ENCODE measurements at regions not wholly inside any gene's neighbourhood (a gene's known extent, or its start where the extent isn't known, plus 50 kb on each side); places are given as distances from the start of the nearest gene placed in this dataset.
"Not testable (repeated sequence)": the region's sequence is repeated elsewhere in the genome, so short reads cannot be mapped to it uniquely, and the experiment has no call there.

DNA sequence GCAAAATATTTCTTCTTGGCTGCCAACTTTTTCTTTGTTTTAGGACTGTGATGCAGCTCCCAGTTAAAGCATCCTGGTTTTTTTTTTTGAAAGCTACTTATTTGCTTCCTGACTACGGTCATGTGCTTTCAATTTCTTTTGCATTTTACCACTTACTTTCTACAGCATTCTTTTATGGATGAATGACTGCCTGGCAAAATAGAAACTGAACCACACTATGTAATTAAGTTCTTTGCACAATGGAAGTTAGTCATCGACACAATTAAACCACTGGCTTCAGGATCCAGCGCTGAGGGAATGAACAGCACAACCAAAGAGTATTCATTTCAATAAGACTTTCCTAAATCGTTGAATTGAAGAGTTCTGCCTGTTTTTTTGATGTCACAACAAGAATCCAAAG lies 82.2 kb upstream of the EPHA3 start:
- WGBS (ENCODE audit: insufficient coverage), result no CpG with 5 or more reads among the region's 4 CpGs
- Histone ChIP-seq H3K4me1 (ENCODE audit: control insufficient read depth, insufficient read depth, low read length) (no peaks in the 10 kb centered on the region), H3K4me3 (ENCODE audit: low read length) (no peak overlapping the region), H3K27me3 (ENCODE audit: control insufficient read depth, insufficient read depth, low read length) (no peaks in the 10 kb centered on the region), H3K9me3 (replicated peaks; ENCODE audit: control insufficient read depth, low read depth, low read length) (no peaks in the 10 kb centered on the region), H3K27ac (ENCODE audit: low read length) (no peak overlapping the region), H3K36me3 (ENCODE audit: control insufficient read depth, insufficient read depth, low read length) (no peaks in the 10 kb centered on the region)
- peak; percentile 22 for DNase-seq

DNA sequence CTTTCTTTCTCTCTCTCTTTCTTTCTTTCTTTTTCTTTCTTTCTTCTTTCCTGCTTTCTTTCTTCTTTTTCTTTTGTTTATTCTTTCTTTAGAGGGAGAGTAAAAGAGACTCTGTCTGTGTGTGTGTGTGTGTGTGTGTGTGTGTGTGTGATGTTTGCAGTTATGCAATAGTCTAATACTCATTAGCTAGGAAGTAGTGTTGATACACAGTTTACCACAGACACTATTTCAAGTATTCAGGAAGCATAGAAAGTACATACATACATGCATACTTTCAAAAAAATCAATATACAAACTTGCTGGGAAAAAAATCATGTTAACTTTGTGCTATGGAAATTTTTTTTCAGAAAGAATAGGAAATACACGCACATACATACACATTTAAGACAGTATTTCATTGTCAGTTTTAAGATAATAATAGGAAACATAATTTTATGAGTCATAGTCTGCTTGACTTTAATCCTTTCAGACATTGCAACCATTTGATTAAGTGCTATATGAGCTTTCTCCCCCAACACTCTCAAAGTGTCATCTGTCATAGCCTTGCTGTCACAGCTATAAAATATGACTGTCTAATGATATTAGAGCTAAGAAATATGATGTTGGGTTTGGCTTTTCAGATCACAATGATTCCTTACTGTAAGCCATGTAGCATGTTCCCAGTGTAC lies 74.9 kb upstream of the EPHA3 start:
- Histone ChIP-seq H3K27me3 (ENCODE audit: control insufficient read depth, insufficient read depth, low read length) (no peaks in the 10 kb centered on the region), H3K4me1 (ENCODE audit: control insufficient read depth, insufficient read depth, low read length) (no peaks in the 10 kb centered on the region), H3K4me3 (ENCODE audit: low read length) (no peak overlapping the region), H3K9me3 (replicated peaks; ENCODE audit: control insufficient read depth, low read depth, low read length) (no peaks in the 10 kb centered on the region), H3K27ac (ENCODE audit: low read length) (no peak overlapping the region), H3K36me3 (ENCODE audit: control insufficient read depth, insufficient read depth, low read length) (no peaks in the 10 kb centered on the region)
- DNase-seq, result no peak
- no CpG with 5 or more reads among the region's 1 CpG for WGBS (ENCODE audit: insufficient coverage)

GRCh38 chr3:89034723-89035122 lies 72.7 kb upstream of the EPHA3 start:
- H3K27ac ChIP-seq (ENCODE audit: low read length); H3K27me3 ChIP-seq (ENCODE audit: control insufficient read depth, insufficient read depth, low read length); H3K4me1 ChIP-seq (ENCODE audit: control insufficient read depth, insufficient read depth, low read length); H3K4me3 ChIP-seq (ENCODE audit: low read length); H3K36me3 ChIP-seq (ENCODE audit: control insufficient read depth, insufficient read depth, low read length); H3K9me3 ChIP-seq (replicated peaks; ENCODE audit: control insufficient read depth, low read depth, low read length); DNase-seq: not testable (repeated sequence)
- WGBS (ENCODE audit: insufficient coverage), result 89% methylated on average over 6 of the region's 6 CpGs

DNA sequence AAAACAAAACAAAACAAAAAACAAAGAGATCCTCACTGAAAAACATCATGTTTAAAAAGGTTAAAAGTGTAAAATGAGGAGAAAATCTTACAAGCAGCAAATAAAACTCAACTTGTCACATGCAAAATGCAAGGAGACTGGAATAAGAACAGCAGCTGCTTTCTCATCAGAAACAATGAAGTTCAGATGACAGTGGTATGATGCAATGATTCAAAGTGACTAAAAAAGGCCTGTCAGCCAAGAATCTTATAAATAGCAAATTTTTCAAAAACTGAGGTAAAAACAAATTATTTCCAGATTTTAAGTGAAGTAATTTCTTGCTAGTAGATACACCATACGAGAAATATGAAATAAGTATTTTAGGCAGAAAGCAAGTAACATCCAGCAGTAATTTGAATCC lies 68.6 kb upstream of the EPHA3 start:
- DNase-seq, result no peak
- no peak overlapping the region for H3K4me3 ChIP-seq (ENCODE audit: low read length)
- H3K36me3 ChIP-seq (ENCODE audit: control insufficient read depth, insufficient read depth, low read length), result no peaks in the 10 kb centered on the region
- no peaks in the 10 kb centered on the region for H3K4me1 ChIP-seq (ENCODE audit: control insufficient read depth, insufficient read depth, low read length)
- no CpG with 5 or more reads among the region's 1 CpG for WGBS (ENCODE audit: insufficient coverage)
- H3K9me3 ChIP-seq (replicated peaks; ENCODE audit: control insufficient read depth, low read depth, low read length), result no peaks in the 10 kb centered on the region
- no peak overlapping the region for H3K27ac ChIP-seq (ENCODE audit: low read length)
- H3K27me3 ChIP-seq (ENCODE audit: control insufficient read depth, insufficient read depth, low read length), result no peaks in the 10 kb centered on the region

GRCh38 chr3:89042236-89042835 lies 65.1 kb upstream of the EPHA3 start:
- no peaks in the 10 kb centered on the region for H3K9me3 ChIP-seq (replicated peaks; ENCODE audit: control insufficient read depth, low read depth, low read length)
- H3K36me3 ChIP-seq (ENCODE audit: control insufficient read depth, insufficient read depth, low read length), result no peaks in the 10 kb centered on the region
- H3K27me3 ChIP-seq (ENCODE audit: control insufficient read depth, insufficient read depth, low read length), result no peaks in the 10 kb centered on the region
- no CpG with 5 or more reads among the region's 3 CpGs for WGBS (ENCODE audit: insufficient coverage)
- no peaks in the 10 kb centered on the region for H3K4me1 ChIP-seq (ENCODE audit: control insufficient read depth, insufficient read depth, low read length)
- peak; percentile 22 for DNase-seq
- no peak overlapping the region for H3K27ac ChIP-seq (ENCODE audit: low read length)
- no peak overlapping the region for H3K4me3 ChIP-seq (ENCODE audit: low read length)

DNA sequence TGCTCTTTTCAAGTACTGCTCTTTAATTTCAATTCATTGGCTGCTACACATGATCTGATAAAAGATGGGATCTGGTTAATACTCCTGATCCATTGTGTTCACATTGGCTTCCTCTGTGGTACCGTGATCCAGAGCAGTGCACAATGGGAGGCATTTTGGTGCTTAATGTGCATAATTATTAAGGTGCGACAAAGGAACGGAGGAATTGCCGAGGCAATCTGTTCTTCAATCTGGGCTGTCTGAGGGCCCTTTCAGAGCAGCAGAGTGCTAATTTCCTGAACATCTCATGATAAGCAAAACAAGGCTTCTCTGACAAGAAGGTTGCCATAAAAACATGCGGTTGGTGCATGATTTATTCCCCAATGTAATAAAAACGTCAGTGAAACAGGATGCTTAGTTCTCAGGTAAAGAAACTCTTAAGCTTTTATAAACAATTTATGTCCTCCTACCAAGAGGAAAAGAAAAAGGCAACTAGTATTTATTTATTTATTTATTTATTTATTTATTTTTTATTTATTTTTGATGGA lies 64.0 kb upstream of the EPHA3 start:
- DNase-seq, result no peak
- 27% methylated on average over 2 of the region's 6 CpGs for WGBS (ENCODE audit: insufficient coverage)
- Histone ChIP-seq H3K27me3 (ENCODE audit: control insufficient read depth, insufficient read depth, low read length) (no peaks in the 10 kb centered on the region), H3K27ac (ENCODE audit: low read length) (no peak overlapping the region), H3K36me3 (ENCODE audit: control insufficient read depth, insufficient read depth, low read length) (no peaks in the 10 kb centered on the region), H3K4me3 (ENCODE audit: low read length) (no peak overlapping the region), H3K4me1 (ENCODE audit: control insufficient read depth, insufficient read depth, low read length) (no peaks in the 10 kb centered on the region), H3K9me3 (replicated peaks; ENCODE audit: control insufficient read depth, low read depth, low read length) (no peaks in the 10 kb centered on the region)

GRCh38 chr3:89046661-89047060 lies 60.8 kb upstream of the EPHA3 start:
- no peak for DNase-seq
- no CpG with 5 or more reads among the region's 1 CpG for WGBS (ENCODE audit: insufficient coverage)
- H3K4me1 ChIP-seq (ENCODE audit: control insufficient read depth, insufficient read depth, low read length), result no peaks in the 10 kb centered on the region
- H3K27me3 ChIP-seq (ENCODE audit: control insufficient read depth, insufficient read depth, low read length), result no peaks in the 10 kb centered on the region
- H3K27ac ChIP-seq (ENCODE audit: low read length), result no peak overlapping the region
- H3K36me3 ChIP-seq (ENCODE audit: control insufficient read depth, insufficient read depth, low read length), result no peaks in the 10 kb centered on the region
- H3K9me3 ChIP-seq (replicated peaks; ENCODE audit: control insufficient read depth, low read depth, low read length), result no peaks in the 10 kb centered on the region
- H3K4me3 ChIP-seq (ENCODE audit: low read length), result no peak overlapping the region

DNA sequence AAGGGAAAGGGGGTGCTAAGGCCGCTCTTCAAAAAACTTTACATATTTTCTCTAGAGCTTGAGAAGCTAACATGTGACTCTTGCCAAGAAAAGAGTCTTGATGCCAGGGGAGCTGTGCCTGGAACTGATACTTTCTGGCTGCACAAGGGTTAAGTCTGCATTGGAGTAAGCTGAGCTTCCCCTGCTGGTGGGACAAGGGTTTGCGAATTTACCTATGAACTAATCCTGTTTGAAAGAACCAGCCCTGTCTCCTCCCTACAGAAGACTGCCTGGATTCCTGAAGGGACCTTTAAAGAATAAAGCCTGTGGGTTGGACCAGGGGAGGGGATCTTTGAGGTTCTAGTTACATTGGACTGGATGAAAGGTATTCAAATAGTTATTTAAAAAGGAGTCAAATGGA lies 58.3 kb upstream of the EPHA3 start:
- no CpG with 5 or more reads among the region's 2 CpGs for WGBS (ENCODE audit: insufficient coverage)
- H3K27me3 ChIP-seq (ENCODE audit: control insufficient read depth, insufficient read depth, low read length), result no peaks in the 10 kb centered on the region

DNA sequence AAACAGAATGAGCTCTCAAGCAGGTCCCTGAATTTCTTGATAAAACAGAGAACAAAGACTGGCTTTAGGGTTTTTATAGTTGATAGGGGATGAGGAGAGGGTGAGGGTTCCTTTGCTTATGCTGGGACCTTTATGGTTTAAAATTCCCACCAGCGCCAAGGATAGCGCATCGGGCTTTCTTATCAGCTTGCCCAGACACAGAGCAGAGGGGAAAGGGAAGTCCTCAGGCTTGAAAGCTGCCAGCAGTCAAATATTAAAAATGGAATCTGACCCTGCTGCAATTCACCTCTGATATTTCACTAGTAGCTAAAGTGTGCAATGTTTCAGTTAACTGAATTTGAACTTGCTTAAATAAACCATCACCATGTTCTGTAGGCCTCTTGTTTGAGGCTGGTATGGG lies 55.0 kb upstream of the EPHA3 start:
- no CpG with 5 or more reads among the region's 3 CpGs for WGBS (ENCODE audit: insufficient coverage)
- H3K36me3 ChIP-seq (ENCODE audit: control insufficient read depth, insufficient read depth, low read length), result no peaks in the 10 kb centered on the region
- H3K4me1 ChIP-seq (ENCODE audit: control insufficient read depth, insufficient read depth, low read length), result no peaks in the 10 kb centered on the region
- H3K4me3 ChIP-seq (ENCODE audit: low read length), result no peak overlapping the region
- H3K9me3 ChIP-seq (replicated peaks; ENCODE audit: control insufficient read depth, low read depth, low read length), result no peaks in the 10 kb centered on the region
- H3K27me3 ChIP-seq (ENCODE audit: control insufficient read depth, insufficient read depth, low read length), result no peaks in the 10 kb centered on the region
- no peak overlapping the region for H3K27ac ChIP-seq (ENCODE audit: low read length)
- no peak for DNase-seq

More for the DNA sequence above, 58.3 kb upstream of the EPHA3 start:
- DNase-seq, result no peak
- Histone ChIP-seq H3K9me3 (replicated peaks; ENCODE audit: control insufficient read depth, low read depth, low read length) (no peaks in the 10 kb centered on the region), H3K36me3 (ENCODE audit: control insufficient read depth, insufficient read depth, low read length) (no peaks in the 10 kb centered on the region), H3K4me1 (ENCODE audit: control insufficient read depth, insufficient read depth, low read length) (no peaks in the 10 kb centered on the region), H3K27ac (ENCODE audit: low read length) (no peak overlapping the region), H3K4me3 (ENCODE audit: low read length) (no peak overlapping the region)

DNA sequence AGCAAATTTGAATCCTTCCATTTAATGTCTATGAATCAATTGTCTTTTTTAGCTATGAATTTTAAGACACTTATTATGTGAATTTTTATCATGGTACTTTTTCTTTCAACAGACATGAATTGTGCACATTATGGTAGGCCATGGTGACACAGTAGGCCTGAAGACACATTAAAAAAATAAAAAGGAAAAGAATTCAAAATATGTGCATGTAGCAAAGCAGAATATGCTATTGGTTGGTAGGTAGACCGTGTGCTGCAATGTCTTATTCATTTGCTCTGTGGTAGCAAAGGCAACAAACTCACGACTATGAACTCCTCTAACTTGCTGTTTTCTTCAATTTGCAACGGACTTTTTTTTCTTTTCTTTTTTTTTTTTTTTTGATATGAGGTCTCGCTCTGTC lies 50.0 kb upstream of the EPHA3 start:
- no peaks in the 10 kb centered on the region for H3K36me3 ChIP-seq (ENCODE audit: control insufficient read depth, insufficient read depth, low read length)
- no peaks in the 10 kb centered on the region for H3K9me3 ChIP-seq (replicated peaks; ENCODE audit: control insufficient read depth, low read depth, low read length)
- no peak overlapping the region for H3K27ac ChIP-seq (ENCODE audit: low read length)
- H3K4me1 ChIP-seq (ENCODE audit: control insufficient read depth, insufficient read depth, low read length), result no peaks in the 10 kb centered on the region
- H3K27me3 ChIP-seq (ENCODE audit: control insufficient read depth, insufficient read depth, low read length), result no peaks in the 10 kb centered on the region
- WGBS (ENCODE audit: insufficient coverage), result no CpG with 5 or more reads among the region's 4 CpGs
- H3K4me3 ChIP-seq (ENCODE audit: low read length), result no peak overlapping the region
- DNase-seq, result no peak
